ENCODE measurements at regions not wholly inside any gene's neighbourhood (a gene's known extent, or its start where the extent isn't known, plus 50 kb on each side); places are given as distances from the start of the nearest gene placed in this dataset.
A peak's percentile ranks its signal among the peaks of the same experiment; 100 is the strongest.

GRCh38 chr13:106108346-106108745 is 427.1 kb downstream of the EFNB2 start:
- no peaks in the 10 kb centered on the region for H3K36me3 ChIP-seq (ENCODE audit: control insufficient read depth, insufficient read depth, low read length)
- H3K27me3 ChIP-seq (ENCODE audit: control insufficient read depth, insufficient read depth, low read length): no peaks in the 10 kb centered on the region
- no peak overlapping the region for H3K4me3 ChIP-seq (ENCODE audit: low read length)
- H3K4me1 ChIP-seq (ENCODE audit: control insufficient read depth, insufficient read depth, low read length): peaks cover 9% of the 10 kb centered on the region
- H3K9me3 ChIP-seq (ENCODE audit: control insufficient read depth, low read length): no peaks in the 10 kb centered on the region
- H3K9ac ChIP-seq (ENCODE audit: low read length): no peak overlapping the region

- Histone ChIP-seq H3K9ac (ENCODE audit: low read length) (no peak overlapping the region), H3K4me3 (ENCODE audit: low read length) (no peak overlapping the region), H3K4me1 (ENCODE audit: control insufficient read depth, insufficient read depth, low read length) (peaks cover 15% of the 10 kb centered on the region), H3K9me3 (ENCODE audit: control insufficient read depth, low read length) (no peaks in the 10 kb centered on the region), H3K27me3 (ENCODE audit: control insufficient read depth, insufficient read depth, low read length) (no peaks in the 10 kb centered on the region), H3K36me3 (ENCODE audit: control insufficient read depth, insufficient read depth, low read length) (no peaks in the 10 kb centered on the region)
Measured at GRCh38 chr13:106107061-106107460, 428.4 kb downstream of the EFNB2 start.

DNA sequence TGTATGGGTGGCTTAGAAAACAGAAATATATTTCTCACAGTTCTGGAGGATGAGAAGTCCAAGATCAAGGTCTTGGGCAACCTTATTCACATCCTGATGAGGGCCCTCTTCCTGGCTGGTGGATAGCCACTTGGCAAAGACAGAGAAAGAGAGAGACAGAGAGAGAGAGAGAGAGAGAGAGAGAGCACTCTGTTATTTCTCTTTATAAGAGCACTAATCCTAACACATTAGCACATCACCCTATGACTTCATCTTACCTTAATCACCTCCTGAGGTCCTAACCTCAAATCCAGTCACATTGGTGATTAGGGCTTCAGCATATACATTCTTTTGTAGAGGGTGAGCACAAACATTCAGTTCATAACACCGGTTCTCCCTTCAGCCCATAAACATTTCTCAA is 430.3 kb downstream of the EFNB2 start:
- H3K9me3 ChIP-seq (ENCODE audit: control insufficient read depth, low read length): no peaks in the 10 kb centered on the region
- no peak overlapping the region for H3K4me3 ChIP-seq (ENCODE audit: low read length)
- no peak overlapping the region for H3K9ac ChIP-seq (ENCODE audit: low read length)
- no peaks in the 10 kb centered on the region for H3K36me3 ChIP-seq (ENCODE audit: control insufficient read depth, insufficient read depth, low read length)
- no peaks in the 10 kb centered on the region for H3K27me3 ChIP-seq (ENCODE audit: control insufficient read depth, insufficient read depth, low read length)
- peaks cover 29% of the 10 kb centered on the region for H3K4me1 ChIP-seq (ENCODE audit: control insufficient read depth, insufficient read depth, low read length)

DNA sequence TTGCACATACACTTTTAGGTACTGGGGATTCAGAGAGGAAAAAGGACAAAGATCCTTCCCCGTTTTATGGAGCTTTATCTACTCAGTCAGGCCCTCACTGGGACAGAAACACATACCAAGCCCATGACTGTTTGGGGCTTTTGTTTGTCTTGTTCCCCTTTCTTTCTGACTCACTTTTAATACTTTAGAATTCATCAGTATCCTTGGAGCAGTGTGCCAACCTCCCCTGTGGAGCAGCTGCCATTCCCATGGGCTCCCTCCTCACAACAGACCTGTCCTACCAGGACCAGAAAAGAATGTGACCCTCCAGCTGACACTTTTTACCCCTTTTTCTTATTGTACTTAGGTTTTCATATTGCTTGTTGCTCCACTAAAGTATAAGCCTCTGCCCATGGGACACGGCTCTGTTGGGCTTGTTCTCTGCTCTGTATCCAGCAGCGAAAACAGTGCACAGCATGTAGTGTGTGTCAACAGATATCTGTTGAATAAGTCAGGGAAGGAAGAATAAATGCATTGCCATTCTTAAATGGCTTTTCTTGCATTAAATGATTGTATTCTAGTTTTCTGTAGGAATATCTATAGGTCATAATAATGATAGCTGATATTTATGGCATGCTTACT is 431.1 kb downstream of the EFNB2 start:
- Histone ChIP-seq H3K4me3 (ENCODE audit: low read length) (no peak overlapping the region), H3K4me1 (ENCODE audit: control insufficient read depth, insufficient read depth, low read length) (peaks cover 37% of the 10 kb centered on the region)

GRCh38 chr13:106103779-106104178 is 431.7 kb downstream of the EFNB2 start:
- Histone ChIP-seq H3K27me3 (ENCODE audit: control insufficient read depth, insufficient read depth, low read length) (no peaks in the 10 kb centered on the region), H3K9ac (ENCODE audit: low read length) (no peak overlapping the region), H3K4me1 (ENCODE audit: control insufficient read depth, insufficient read depth, low read length) (peaks cover 43% of the 10 kb centered on the region), H3K4me3 (ENCODE audit: low read length) (no peak overlapping the region), H3K9me3 (ENCODE audit: control insufficient read depth, low read length) (no peaks in the 10 kb centered on the region), H3K36me3 (ENCODE audit: control insufficient read depth, insufficient read depth, low read length) (no peaks in the 10 kb centered on the region)

More for the DNA sequence above, 431.1 kb downstream of the EFNB2 start:
- no peaks in the 10 kb centered on the region for H3K27me3 ChIP-seq (ENCODE audit: control insufficient read depth, insufficient read depth, low read length)
- no peaks in the 10 kb centered on the region for H3K36me3 ChIP-seq (ENCODE audit: control insufficient read depth, insufficient read depth, low read length)
- no peaks in the 10 kb centered on the region for H3K9me3 ChIP-seq (ENCODE audit: control insufficient read depth, low read length)
- no peak overlapping the region for H3K9ac ChIP-seq (ENCODE audit: low read length)

DNA sequence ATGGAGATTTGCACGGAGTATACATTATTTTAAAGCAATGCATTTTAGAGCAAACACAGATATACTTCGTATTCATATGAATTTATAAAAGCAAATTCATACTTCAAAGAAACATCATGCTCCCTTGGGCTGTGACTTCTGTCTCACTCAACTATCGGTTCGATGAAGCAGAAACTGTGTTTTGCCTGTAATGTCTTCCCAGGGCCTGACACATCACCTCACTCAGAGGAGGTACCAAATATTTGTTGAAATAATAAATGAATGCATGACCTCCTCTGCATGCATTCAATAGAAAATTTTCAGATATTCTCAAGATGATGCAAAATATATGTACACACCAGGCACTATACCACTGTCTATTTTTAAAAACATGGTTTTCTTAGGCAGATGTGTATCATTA is 432.7 kb downstream of the EFNB2 start:
- Histone ChIP-seq H3K27me3 (ENCODE audit: control insufficient read depth, insufficient read depth, low read length) (no peaks in the 10 kb centered on the region), H3K9ac (ENCODE audit: low read length) (no peak overlapping the region), H3K9me3 (ENCODE audit: control insufficient read depth, low read length) (no peaks in the 10 kb centered on the region), H3K4me3 (ENCODE audit: low read length) (no peak overlapping the region), H3K4me1 (ENCODE audit: control insufficient read depth, insufficient read depth, low read length) (peaks cover 48% of the 10 kb centered on the region), H3K36me3 (ENCODE audit: control insufficient read depth, insufficient read depth, low read length) (no peaks in the 10 kb centered on the region)

DNA sequence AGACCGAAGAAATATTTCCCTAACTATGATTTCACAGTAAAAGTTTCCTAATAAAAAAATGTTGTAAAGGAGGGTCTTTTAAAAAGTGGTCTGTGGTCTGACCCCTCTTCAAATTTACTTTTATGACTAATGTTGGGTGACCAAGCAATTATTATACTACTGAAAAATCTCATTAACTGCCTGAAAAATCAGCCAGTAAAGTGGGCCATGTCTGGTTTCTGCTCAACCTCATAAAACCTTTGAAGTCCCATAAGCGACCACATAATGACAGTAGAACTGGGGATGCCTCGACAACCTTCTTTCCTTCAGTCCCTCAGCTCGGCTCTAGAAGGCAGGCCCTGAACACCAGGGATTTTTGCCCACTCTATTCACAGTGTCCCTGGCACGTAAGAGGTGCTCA is 434.3 kb downstream of the EFNB2 start:
- Histone ChIP-seq H3K4me3 (ENCODE audit: low read length) (no peak overlapping the region), H3K27me3 (ENCODE audit: control insufficient read depth, insufficient read depth, low read length) (no peaks in the 10 kb centered on the region), H3K36me3 (ENCODE audit: control insufficient read depth, insufficient read depth, low read length) (no peaks in the 10 kb centered on the region), H3K9ac (ENCODE audit: low read length) (no peak overlapping the region), H3K4me1 (ENCODE audit: control insufficient read depth, insufficient read depth, low read length) (peaks cover 59% of the 10 kb centered on the region), H3K9me3 (ENCODE audit: control insufficient read depth, low read length) (no peaks in the 10 kb centered on the region)

GRCh38 chr13:106100171-106100919 is 435.1 kb downstream of the EFNB2 start:
- Histone ChIP-seq H3K9me3 (ENCODE audit: control insufficient read depth, low read length) (no peaks in the 10 kb centered on the region), H3K27me3 (ENCODE audit: control insufficient read depth, insufficient read depth, low read length) (no peaks in the 10 kb centered on the region), H3K36me3 (ENCODE audit: control insufficient read depth, insufficient read depth, low read length) (no peaks in the 10 kb centered on the region), H3K9ac (ENCODE audit: low read length) (peak overlapping the region; percentile 46), H3K4me1 (ENCODE audit: control insufficient read depth, insufficient read depth, low read length) (peaks cover 64% of the 10 kb centered on the region), H3K4me3 (ENCODE audit: low read length) (no peak overlapping the region)

GRCh38 chr13:106099765-106100164 is 435.7 kb downstream of the EFNB2 start:
- Histone ChIP-seq H3K4me1 (ENCODE audit: control insufficient read depth, insufficient read depth, low read length) (peaks cover 66% of the 10 kb centered on the region), H3K4me3 (ENCODE audit: low read length) (no peak overlapping the region), H3K27me3 (ENCODE audit: control insufficient read depth, insufficient read depth, low read length) (no peaks in the 10 kb centered on the region), H3K36me3 (ENCODE audit: control insufficient read depth, insufficient read depth, low read length) (no peaks in the 10 kb centered on the region), H3K9ac (ENCODE audit: low read length) (peak overlapping the region; percentile 46), H3K9me3 (ENCODE audit: control insufficient read depth, low read length) (no peaks in the 10 kb centered on the region)

DNA sequence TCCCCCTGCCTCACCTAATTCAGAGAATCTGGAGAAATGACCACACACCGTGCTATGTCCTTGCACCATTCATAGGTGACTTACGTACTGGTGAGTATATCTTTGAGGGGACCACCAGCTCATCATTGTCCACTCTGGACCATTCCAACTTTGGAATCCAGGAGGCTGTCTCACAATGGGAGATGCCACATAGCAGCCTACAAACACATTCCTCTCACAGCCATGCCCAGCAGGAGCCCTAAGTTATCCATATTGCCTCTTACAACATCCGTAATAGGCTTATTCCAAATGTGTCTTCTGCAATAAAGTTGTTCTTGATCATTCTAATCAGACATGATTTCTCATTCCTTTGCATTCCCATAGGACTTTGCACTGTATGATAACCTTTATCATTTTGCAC is 436.7 kb downstream of the EFNB2 start:
- Histone ChIP-seq H3K27me3 (ENCODE audit: control insufficient read depth, insufficient read depth, low read length) (no peaks in the 10 kb centered on the region), H3K36me3 (ENCODE audit: control insufficient read depth, insufficient read depth, low read length) (no peaks in the 10 kb centered on the region), H3K9ac (ENCODE audit: low read length) (no peak overlapping the region), H3K4me1 (ENCODE audit: control insufficient read depth, insufficient read depth, low read length) (peaks cover 64% of the 10 kb centered on the region), H3K4me3 (ENCODE audit: low read length) (no peak overlapping the region), H3K9me3 (ENCODE audit: control insufficient read depth, low read length) (no peaks in the 10 kb centered on the region)

DNA sequence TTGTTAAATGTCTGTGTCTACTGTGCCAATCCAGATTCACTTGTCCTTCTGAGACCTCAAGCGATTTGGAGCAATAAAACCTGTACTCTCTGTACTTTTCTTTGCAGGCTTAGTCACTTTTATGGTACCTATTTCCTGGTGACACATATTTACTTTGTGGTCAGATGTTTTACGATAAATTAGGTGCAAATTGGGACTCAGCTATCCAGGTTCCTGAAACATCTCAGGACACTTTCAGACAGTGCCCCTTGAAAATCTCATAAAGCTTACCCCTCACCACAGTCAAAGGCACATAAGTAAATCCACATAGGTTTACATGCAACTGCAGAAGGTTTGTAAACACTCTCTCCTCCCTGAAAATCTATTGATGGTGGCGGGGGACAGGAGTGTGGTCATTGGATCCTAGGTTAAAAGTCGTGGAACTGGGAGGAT is 438.8 kb downstream of the EFNB2 start:
- H3K4me3 ChIP-seq (ENCODE audit: low read length): no peak overlapping the region
- H3K36me3 ChIP-seq (ENCODE audit: control insufficient read depth, insufficient read depth, low read length): no peaks in the 10 kb centered on the region
- no peaks in the 10 kb centered on the region for H3K27me3 ChIP-seq (ENCODE audit: control insufficient read depth, insufficient read depth, low read length)
- H3K4me1 ChIP-seq (ENCODE audit: control insufficient read depth, insufficient read depth, low read length): peaks cover 58% of the 10 kb centered on the region
- peak overlapping the region; percentile 54 for H3K9ac ChIP-seq (ENCODE audit: low read length)
- H3K9me3 ChIP-seq (ENCODE audit: control insufficient read depth, low read length): no peaks in the 10 kb centered on the region

GRCh38 chr13:106095919-106096318 is 439.5 kb downstream of the EFNB2 start:
- peak overlapping the region; percentile 54 for H3K9ac ChIP-seq (ENCODE audit: low read length)
- H3K4me3 ChIP-seq (ENCODE audit: low read length): no peak overlapping the region
- no peaks in the 10 kb centered on the region for H3K27me3 ChIP-seq (ENCODE audit: control insufficient read depth, insufficient read depth, low read length)
- H3K4me1 ChIP-seq (ENCODE audit: control insufficient read depth, insufficient read depth, low read length): peaks cover 50% of the 10 kb centered on the region
- no peaks in the 10 kb centered on the region for H3K9me3 ChIP-seq (ENCODE audit: control insufficient read depth, low read length)
- H3K36me3 ChIP-seq (ENCODE audit: control insufficient read depth, insufficient read depth, low read length): no peaks in the 10 kb centered on the region
